Endothelial cell of umbilical vein (primary cell): ENCODE measurements at regions not wholly inside any gene's neighbourhood (a gene's known extent, or its start where the extent isn't known, plus 50 kb on each side); places are given as distances from the start of the nearest gene placed in this dataset.

Experiments
- BruUV-seq: library from RNA; stranded (reverse); fragments of 400-500 nt; replicated peaks from 2 replicates; lab custom pipeline; 2021; lab: Mats Ljungman, UMichigan
- CTCF ChIA-PET: fragments of 300-600, 350-600 bp; sonication (Branson Sonifier 250); formaldehyde crosslinking; loops from one replicate; lab custom pipeline; 2021; ENCODE audit warnings: antibody characterized with exemption, inconsistent platforms; lab: Charles Lee
- POLR2A ChIA-PET: fragments of 300-600, 350-600 bp; sonication (Branson Sonifier 250); formaldehyde crosslinking; loops from one replicate; lab custom pipeline; 2021; ENCODE audit warnings: antibody characterized with exemption, inconsistent platforms; lab: Charles Lee
- DNase-seq: peaks from one replicate; pipeline ENCODE4 v3.0.0-alpha.2; 2011; ENCODE audit warnings: low read depth, low spot score
- FAIRE-seq: peaks from 2 replicates; lab custom pipeline; 2011; peaks lifted over from hg19 to GRCh38; lab: Jason Lieb, UNC
- H2AFZ ChIP-seq: 2 replicates; pipeline ENCODE4 v1.6.0; 2012; ENCODE audit warnings: low read depth, low read length, control low read depth, inconsistent platforms
- H3K27ac ChIP-seq: 2 replicates; pipeline ENCODE4 v1.5.1; 2011; ENCODE audit warnings: low read depth, mild to moderate bottlenecking, control low read depth, low read length, moderate library complexity; ENCODE audit not compliant: insufficient read depth
- H3K27me3 ChIP-seq, 2 experiments: 2 replicates each; pipeline versions ENCODE4 v1.6.0 to v1.6.1; 2011; ENCODE audit warnings: low read length in 2 of 2, mixed read lengths in 1 of 2; ENCODE audit not compliant: control insufficient read depth in 2 of 2, insufficient read depth in 2 of 2
- H3K36me3 ChIP-seq, 2 experiments: 2 replicates in 1 of 2; 3 replicates in 1 of 2; pipeline ENCODE4 v1.5.1; 2011; ENCODE audit warnings: low read length in 2 of 2, mild to moderate bottlenecking in 1 of 2, moderate library complexity in 1 of 2; ENCODE audit not compliant: control insufficient read depth in 2 of 2, insufficient read depth in 2 of 2; ENCODE audit errors: extremely low read depth in 1 of 2
- H3K4me1 ChIP-seq: 3 replicates; pipeline ENCODE4 v1.5.1; 2011; ENCODE audit warnings: mild to moderate bottlenecking, low read length; ENCODE audit not compliant: control insufficient read depth, insufficient read depth; ENCODE audit errors: extremely low read depth
- H3K4me2 ChIP-seq: 2 replicates; pipeline ENCODE4 v1.6.1; 2011; ENCODE audit warnings: low read length, control low read depth, mixed read lengths; ENCODE audit not compliant: insufficient read depth
- H3K4me3 ChIP-seq, 3 experiments: fragments of 200-600 bp in 1 of 3; sonication (generic), shearing (Covaris generic) in 1 of 3; replicated peaks in 1 of 3; 2 replicates each; pipeline ENCODE4 v1.5.1; 2011 to 2016; ENCODE audit warnings: control low read depth in 3 of 3, low read length in 3 of 3, mild to moderate bottlenecking in 2 of 3, inconsistent platforms in 1 of 3, low read depth in 1 of 3, moderate library complexity in 1 of 3; ENCODE audit not compliant: insufficient read depth in 1 of 3
- H3K79me2 ChIP-seq: 2 replicates; pipeline ENCODE4 v1.6.0; 2012; ENCODE audit warnings: low read length, inconsistent platforms; ENCODE audit not compliant: control insufficient read depth, insufficient read depth
- H3K9ac ChIP-seq: replicated peaks from 2 replicates; pipeline ENCODE3; 2011; ENCODE audit warnings: low read length, control low read depth; ENCODE audit not compliant: insufficient read depth; ENCODE audit errors: extremely low read depth
- H3K9me1 ChIP-seq: replicated peaks from 3 replicates; pipeline ENCODE4 v1.6.0; 2011; ENCODE audit warnings: mild to moderate bottlenecking, low read length; ENCODE audit not compliant: control insufficient read depth, insufficient read depth; ENCODE audit errors: extremely low read depth
- H3K9me3 ChIP-seq: replicated peaks from 2 replicates; pipeline ENCODE4 v1.5.1; 2012; ENCODE audit warnings: low read length, inconsistent platforms; ENCODE audit not compliant: control insufficient read depth, insufficient read depth
- H4K20me1 ChIP-seq: replicated peaks from 2 replicates; pipeline ENCODE3; 2011; ENCODE audit warnings: mild to moderate bottlenecking, low read length; ENCODE audit not compliant: control insufficient read depth, insufficient read depth; ENCODE audit errors: extremely low read depth
- EZH2 ChIP-seq: IDR thresholded peaks from 2 replicates; pipeline ENCODE4 v1.6.1; 2012; ENCODE audit warnings: borderline replicate concordance, low read depth, mild to moderate bottlenecking, moderate library complexity, low read length, inconsistent platforms; ENCODE audit not compliant: severe bottlenecking
- FOS ChIP-seq: IDR thresholded peaks from 2 replicates; pipeline ENCODE4 v1.6.1; 2011; ENCODE audit warnings: mild to moderate bottlenecking, low read length, moderate library complexity, borderline replicate concordance; ENCODE audit not compliant: insufficient read depth
- GATA2 ChIP-seq: IDR thresholded peaks from 2 replicates; pipeline ENCODE4 v1.7.0; 2011; ENCODE audit warnings: low read depth, mild to moderate bottlenecking, moderate library complexity, mixed read lengths, low read length; ENCODE audit not compliant: insufficient read length, insufficient read depth
- JUN ChIP-seq: IDR thresholded peaks from 2 replicates; pipeline ENCODE4 v1.6.1; 2011; ENCODE audit warnings: borderline replicate concordance, low read depth; ENCODE audit not compliant: insufficient read length, insufficient read depth
- MYC ChIP-seq: IDR thresholded peaks from one replicate; pipeline ENCODE4 v1.6.1; 2011; ENCODE audit warnings: mild to moderate bottlenecking, low read depth, low read length
- POLR2A ChIP-seq: IDR thresholded peaks from 2 replicates; pipeline ENCODE4 v1.6.1; 2012; ENCODE audit warnings: low read depth, mild to moderate bottlenecking, control low read depth, low read length
- POLR2AphosphoS5 ChIP-seq: IDR thresholded peaks from 2 replicates; pipeline ENCODE4 v1.6.1; 2012; ENCODE audit warnings: low read depth, mild to moderate bottlenecking, control low read depth, low read length, moderate library complexity; ENCODE audit not compliant: insufficient read depth
- dilution Hi-C: fragments of 300-500 bp; cut with MboI; formaldehyde crosslinking; loops from one replicate; pipeline ENCODE4 v1.15.0; 2019; ENCODE audit warnings: low sequenced_read_pairs; ENCODE audit not compliant: extremely low pct_ligation_motif_present
- intact Hi-C: fragments of 100-400 bp; cut with micrococcal nuclease; formaldehyde crosslinking; loops from one replicate; pipeline ENCODE4 v1.10.0; 2022
- TF ChIP-seq, protein P1 (sequence below), 2 donors: IDR thresholded peaks; 1 replicate in 1 of 2; 2 replicates in 1 of 2; pipeline ENCODE4 v1.5.1; 2011; ENCODE audit warnings: low read length in 2 of 2, mild to moderate bottlenecking in 2 of 2, moderate library complexity in 2 of 2, control low read depth in 1 of 2, inconsistent platforms in 1 of 2, low read depth in 1 of 2; ENCODE audit not compliant: insufficient read depth in 1 of 2; ENCODE audit errors: extremely low read depth in 1 of 2
- TF ChIP-seq, protein P2 (sequence below): IDR thresholded peaks from 2 replicates; pipeline ENCODE4 v1.6.1; 2011; ENCODE audit not compliant: insufficient read depth, insufficient read length

- H3K36me3 ChIP-seq: no peaks in the 10 kb centered on the region
- no peaks in the 10 kb centered on the region for H3K9me1 ChIP-seq
- no peak for FAIRE-seq
- TF ChIP-seq MYC (no peak), JUN (no peak), POLR2A (no peak), EZH2 (no peak), POLR2AphosphoS5 (no peak), FOS (no peak), GATA2 (no peak)
- TF ChIP-seq, protein P1, sequence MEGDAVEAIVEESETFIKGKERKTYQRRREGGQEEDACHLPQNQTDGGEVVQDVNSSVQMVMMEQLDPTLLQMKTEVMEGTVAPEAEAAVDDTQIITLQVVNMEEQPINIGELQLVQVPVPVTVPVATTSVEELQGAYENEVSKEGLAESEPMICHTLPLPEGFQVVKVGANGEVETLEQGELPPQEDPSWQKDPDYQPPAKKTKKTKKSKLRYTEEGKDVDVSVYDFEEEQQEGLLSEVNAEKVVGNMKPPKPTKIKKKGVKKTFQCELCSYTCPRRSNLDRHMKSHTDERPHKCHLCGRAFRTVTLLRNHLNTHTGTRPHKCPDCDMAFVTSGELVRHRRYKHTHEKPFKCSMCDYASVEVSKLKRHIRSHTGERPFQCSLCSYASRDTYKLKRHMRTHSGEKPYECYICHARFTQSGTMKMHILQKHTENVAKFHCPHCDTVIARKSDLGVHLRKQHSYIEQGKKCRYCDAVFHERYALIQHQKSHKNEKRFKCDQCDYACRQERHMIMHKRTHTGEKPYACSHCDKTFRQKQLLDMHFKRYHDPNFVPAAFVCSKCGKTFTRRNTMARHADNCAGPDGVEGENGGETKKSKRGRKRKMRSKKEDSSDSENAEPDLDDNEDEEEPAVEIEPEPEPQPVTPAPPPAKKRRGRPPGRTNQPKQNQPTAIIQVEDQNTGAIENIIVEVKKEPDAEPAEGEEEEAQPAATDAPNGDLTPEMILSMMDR (IDR thresholded peaks at IDR 0.05; ENCODE audit: extremely low read depth in 1 of 2, insufficient read depth in 1 of 2, low read depth in 1 of 2, low read length in 2 of 2): no peak
- TF ChIP-seq, protein P2, sequence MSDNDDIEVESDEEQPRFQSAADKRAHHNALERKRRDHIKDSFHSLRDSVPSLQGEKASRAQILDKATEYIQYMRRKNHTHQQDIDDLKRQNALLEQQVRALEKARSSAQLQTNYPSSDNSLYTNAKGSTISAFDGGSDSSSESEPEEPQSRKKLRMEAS: no peak
- no peak overlapping the region for H3K9ac ChIP-seq
- DNase-seq: no peak
- H3K79me2 ChIP-seq: no peaks in the 10 kb centered on the region
- POLR2A ChIA-PET: no interaction called here
- intact Hi-C loops (no loop called here), dilution Hi-C loops (no loop called here)
- H4K20me1 ChIP-seq: no peaks in the 10 kb centered on the region
- peaks cover 8% of the 10 kb centered on the region for H3K9me3 ChIP-seq
- no peak overlapping the region for H3K4me2 ChIP-seq
- BruUV-seq: no TSS peak
- no peak overlapping the region for H3K4me3 ChIP-seq
- H3K27ac ChIP-seq: no peak overlapping the region
- H3K27me3 ChIP-seq: no peaks in the 10 kb centered on the region
- no peak overlapping the region for H2AFZ ChIP-seq
- CTCF ChIA-PET: no interaction called here
- no peaks in the 10 kb centered on the region for H3K4me1 ChIP-seq
These were observed 1835.8 kb upstream of the TENM3 start for GRCh38 chr4:180407275-180407885.
